ENCODE measurements at regions not wholly inside any gene's neighbourhood (a gene's known extent, or its start where the extent isn't known, plus 50 kb on each side); places are given as distances from the start of the nearest gene placed in this dataset.

- Histone ChIP-seq H3K4me2 (ENCODE audit: low read length) (no peak overlapping the region), H3K9me3 (ENCODE audit: low read length) (no peaks in the 10 kb centered on the region), H3K27me3 (ENCODE audit: insufficient read depth, low read depth, low read length) (no peaks in the 10 kb centered on the region), H3K36me3 (ENCODE audit: insufficient read depth, low read length) (no peaks in the 10 kb centered on the region), H3K9me2 (ENCODE audit: insufficient read depth, low read length) (no peaks in the 10 kb centered on the region), H3K27ac (ENCODE audit: low read length) (no peak overlapping the region), H2AFZ (ENCODE audit: low read depth, low read length) (no peak overlapping the region), H4K20me1 (ENCODE audit: insufficient read depth) (no peaks in the 10 kb centered on the region), H3K9ac (ENCODE audit: low read length) (no peak overlapping the region), H3K4me3 (ENCODE audit: low read length) (no peak overlapping the region), H3F3A (ENCODE audit: insufficient read depth, low read length, poor library complexity, severe bottlenecking) (no peaks in the 10 kb centered on the region), H3K79me2 (replicated peaks; ENCODE audit: insufficient read depth, low read length) (no peaks in the 10 kb centered on the region)
- TF ChIP-seq, protein P1, sequence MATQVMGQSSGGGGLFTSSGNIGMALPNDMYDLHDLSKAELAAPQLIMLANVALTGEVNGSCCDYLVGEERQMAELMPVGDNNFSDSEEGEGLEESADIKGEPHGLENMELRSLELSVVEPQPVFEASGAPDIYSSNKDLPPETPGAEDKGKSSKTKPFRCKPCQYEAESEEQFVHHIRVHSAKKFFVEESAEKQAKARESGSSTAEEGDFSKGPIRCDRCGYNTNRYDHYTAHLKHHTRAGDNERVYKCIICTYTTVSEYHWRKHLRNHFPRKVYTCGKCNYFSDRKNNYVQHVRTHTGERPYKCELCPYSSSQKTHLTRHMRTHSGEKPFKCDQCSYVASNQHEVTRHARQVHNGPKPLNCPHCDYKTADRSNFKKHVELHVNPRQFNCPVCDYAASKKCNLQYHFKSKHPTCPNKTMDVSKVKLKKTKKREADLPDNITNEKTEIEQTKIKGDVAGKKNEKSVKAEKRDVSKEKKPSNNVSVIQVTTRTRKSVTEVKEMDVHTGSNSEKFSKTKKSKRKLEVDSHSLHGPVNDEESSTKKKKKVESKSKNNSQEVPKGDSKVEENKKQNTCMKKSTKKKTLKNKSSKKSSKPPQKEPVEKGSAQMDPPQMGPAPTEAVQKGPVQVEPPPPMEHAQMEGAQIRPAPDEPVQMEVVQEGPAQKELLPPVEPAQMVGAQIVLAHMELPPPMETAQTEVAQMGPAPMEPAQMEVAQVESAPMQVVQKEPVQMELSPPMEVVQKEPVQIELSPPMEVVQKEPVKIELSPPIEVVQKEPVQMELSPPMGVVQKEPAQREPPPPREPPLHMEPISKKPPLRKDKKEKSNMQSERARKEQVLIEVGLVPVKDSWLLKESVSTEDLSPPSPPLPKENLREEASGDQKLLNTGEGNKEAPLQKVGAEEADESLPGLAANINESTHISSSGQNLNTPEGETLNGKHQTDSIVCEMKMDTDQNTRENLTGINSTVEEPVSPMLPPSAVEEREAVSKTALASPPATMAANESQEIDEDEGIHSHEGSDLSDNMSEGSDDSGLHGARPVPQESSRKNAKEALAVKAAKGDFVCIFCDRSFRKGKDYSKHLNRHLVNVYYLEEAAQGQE (IDR thresholded peaks at IDR 0.05; ENCODE audit: borderline replicate concordance), result no peak
- no peak for TF ChIP-seq TAF1 (IDR thresholded peaks at IDR 0.05; ENCODE audit: low read depth)
- no peak for TF ChIP-seq MXI1 (conservative IDR thresholded peaks at IDR 0.05; ENCODE audit: poor library complexity, severe bottlenecking)
- no peak for TF ChIP-seq POLR2AphosphoS5 (IDR thresholded peaks at IDR 0.05)
- TF ChIP-seq RAD21 (conservative IDR thresholded peaks at IDR 0.05), result no peak
- TF ChIP-seq EZH2 (IDR thresholded peaks at IDR 0.05; ENCODE audit: borderline replicate concordance, insufficient read depth, low read length, poor library complexity, severe bottlenecking), result no peak
- TF ChIP-seq, protein P2, sequence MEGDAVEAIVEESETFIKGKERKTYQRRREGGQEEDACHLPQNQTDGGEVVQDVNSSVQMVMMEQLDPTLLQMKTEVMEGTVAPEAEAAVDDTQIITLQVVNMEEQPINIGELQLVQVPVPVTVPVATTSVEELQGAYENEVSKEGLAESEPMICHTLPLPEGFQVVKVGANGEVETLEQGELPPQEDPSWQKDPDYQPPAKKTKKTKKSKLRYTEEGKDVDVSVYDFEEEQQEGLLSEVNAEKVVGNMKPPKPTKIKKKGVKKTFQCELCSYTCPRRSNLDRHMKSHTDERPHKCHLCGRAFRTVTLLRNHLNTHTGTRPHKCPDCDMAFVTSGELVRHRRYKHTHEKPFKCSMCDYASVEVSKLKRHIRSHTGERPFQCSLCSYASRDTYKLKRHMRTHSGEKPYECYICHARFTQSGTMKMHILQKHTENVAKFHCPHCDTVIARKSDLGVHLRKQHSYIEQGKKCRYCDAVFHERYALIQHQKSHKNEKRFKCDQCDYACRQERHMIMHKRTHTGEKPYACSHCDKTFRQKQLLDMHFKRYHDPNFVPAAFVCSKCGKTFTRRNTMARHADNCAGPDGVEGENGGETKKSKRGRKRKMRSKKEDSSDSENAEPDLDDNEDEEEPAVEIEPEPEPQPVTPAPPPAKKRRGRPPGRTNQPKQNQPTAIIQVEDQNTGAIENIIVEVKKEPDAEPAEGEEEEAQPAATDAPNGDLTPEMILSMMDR (IDR thresholded peaks at IDR 0.05; ENCODE audit: poor library complexity, severe bottlenecking), result no peak
- TF ChIP-seq EP300 (conservative IDR thresholded peaks at IDR 0.05; ENCODE audit: poor library complexity, severe bottlenecking), result no peak
- TF ChIP-seq SMC3 (conservative IDR thresholded peaks at IDR 0.05; ENCODE audit: poor library complexity), result no peak
Measured at GRCh38 chr5:118776755-118777154, 211.6 kb downstream of the DTWD2 start.

DNA sequence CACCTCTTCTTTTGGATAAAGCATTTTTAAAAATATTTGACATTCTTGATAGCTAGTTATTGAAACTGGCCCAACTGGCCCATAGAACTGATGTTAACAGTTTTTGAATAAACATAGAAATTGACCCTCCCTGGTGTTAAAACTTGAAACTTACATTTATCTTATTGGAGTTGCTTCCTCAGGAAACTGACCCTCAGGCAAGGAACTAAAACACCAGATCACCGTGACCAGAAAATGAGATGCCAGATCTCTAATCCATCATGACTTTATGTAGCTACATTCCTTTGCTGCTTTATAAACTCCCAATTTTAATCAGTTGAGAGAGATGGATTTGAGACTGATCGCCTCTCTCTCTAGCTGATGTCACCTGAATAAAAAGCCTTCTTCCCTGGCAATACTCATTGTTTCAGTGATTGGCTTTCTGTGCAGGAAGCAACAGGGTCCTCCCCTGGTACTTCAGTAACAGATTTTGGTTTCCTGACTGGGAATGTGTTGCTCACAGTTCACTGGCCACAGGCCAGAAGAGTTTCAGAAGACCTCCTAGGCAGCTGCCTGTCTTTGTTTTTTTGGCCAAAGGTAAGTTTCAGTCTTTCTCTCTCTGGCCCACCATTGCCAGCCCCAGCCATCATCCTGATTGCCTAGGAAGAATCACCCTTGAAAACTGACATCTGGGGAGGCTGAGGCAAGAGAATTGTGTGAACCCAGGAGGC is 212.4 kb downstream of the DTWD2 start:
- no peaks in the 10 kb centered on the region for H3K27me3 ChIP-seq (ENCODE audit: insufficient read depth, low read depth, low read length)
- H3F3A ChIP-seq (ENCODE audit: insufficient read depth, low read length, poor library complexity, severe bottlenecking), result no peaks in the 10 kb centered on the region
- H3K9ac ChIP-seq (ENCODE audit: low read length), result no peak overlapping the region
- H3K27ac ChIP-seq (ENCODE audit: low read length), result no peak overlapping the region
- no peaks in the 10 kb centered on the region for H4K20me1 ChIP-seq (ENCODE audit: insufficient read depth)
- H3K4me3 ChIP-seq (ENCODE audit: low read length), result no peak overlapping the region
- no peaks in the 10 kb centered on the region for H3K9me3 ChIP-seq (ENCODE audit: low read length)
- H3K79me2 ChIP-seq (replicated peaks; ENCODE audit: insufficient read depth, low read length), result no peaks in the 10 kb centered on the region
- no peak overlapping the region for H3K4me2 ChIP-seq (ENCODE audit: low read length)
- TF ChIP-seq RAD21 (conservative IDR thresholded peaks at IDR 0.05), result no peak
- no peak for TF ChIP-seq SMC3 (conservative IDR thresholded peaks at IDR 0.05; ENCODE audit: poor library complexity)
- TF ChIP-seq, protein P2 (IDR thresholded peaks at IDR 0.05; ENCODE audit: poor library complexity, severe bottlenecking), result no peak
- TF ChIP-seq POLR2AphosphoS5 (IDR thresholded peaks at IDR 0.05), result no peak
- TF ChIP-seq, protein P1 (IDR thresholded peaks at IDR 0.05; ENCODE audit: borderline replicate concordance), result no peak
- no peak for TF ChIP-seq MXI1 (conservative IDR thresholded peaks at IDR 0.05; ENCODE audit: poor library complexity, severe bottlenecking)
- no peak for TF ChIP-seq TAF1 (IDR thresholded peaks at IDR 0.05; ENCODE audit: low read depth)
- TF ChIP-seq EZH2 (IDR thresholded peaks at IDR 0.05; ENCODE audit: borderline replicate concordance, insufficient read depth, low read length, poor library complexity, severe bottlenecking), result no peak
- TF ChIP-seq EP300 (conservative IDR thresholded peaks at IDR 0.05; ENCODE audit: poor library complexity, severe bottlenecking), result no peak
- no peak overlapping the region for H2AFZ ChIP-seq (ENCODE audit: low read depth, low read length)
- H3K9me2 ChIP-seq (ENCODE audit: insufficient read depth, low read length), result no peaks in the 10 kb centered on the region
- H3K36me3 ChIP-seq (ENCODE audit: insufficient read depth, low read length), result no peaks in the 10 kb centered on the region
